Nephron (organoid): ENCODE measurements at regions not wholly inside any gene's neighbourhood (a gene's known extent, or its start where the extent isn't known, plus 50 kb on each side); places are given as distances from the start of the nearest gene placed in this dataset.

Experiments used
- H3K27ac Mint-ChIP-seq, 3 experiments: 2 replicates each; pipeline ENCODE4 v1.8.0; 2020; ENCODE audit warnings: mixed read lengths in 3 of 3, mild to moderate bottlenecking in 2 of 3, moderate library complexity in 1 of 3
- H3K27me3 Mint-ChIP-seq: 2 replicates; pipeline ENCODE4 v1.8.0; 2021; ENCODE audit warnings: low read depth, mild to moderate bottlenecking, moderate library complexity, mixed read lengths
- H3K36me3 Mint-ChIP-seq: 2 replicates; pipeline ENCODE4 v1.8.0; 2020; ENCODE audit warnings: low read depth, mixed read lengths
- H3K4me1 Mint-ChIP-seq: 2 replicates; pipeline ENCODE4 v1.8.0; 2020; ENCODE audit warnings: mixed read lengths
- H3K4me3 Mint-ChIP-seq, 3 experiments: 2 replicates each; pipeline ENCODE4 v1.8.0; 2020; ENCODE audit warnings: mild to moderate bottlenecking in 3 of 3, mixed read lengths in 3 of 3, moderate library complexity in 2 of 3
- H3K9me3 Mint-ChIP-seq: 2 replicates; pipeline ENCODE4 v1.8.0; 2020; ENCODE audit warnings: mixed read lengths
- CTCF ChIP-seq, 3 experiments: fragments of 200-600 bp; sonication (generic); IDR thresholded peaks; one replicate each; pipeline ENCODE4 v1.5.0; 2021; ENCODE audit warnings: antibody characterized with exemption in 3 of 3; ENCODE audit not compliant: unreplicated experiment in 3 of 3

GRCh38 chr6:112841553-112842329 lies 494.6 kb downstream of the RFPL4B start:
- TF ChIP-seq CTCF (IDR thresholded peaks at IDR 0.05; ENCODE audit: unreplicated experiment in 3 of 3) = no peak
- Mint-ChIP-seq H3K36me3 (no peaks in the 10 kb centered on the region), H3K27me3 (no peaks in the 10 kb centered on the region), H3K9me3 (no peaks in the 10 kb centered on the region), H3K27ac (peak overlapping the region in 2 of 3 experiments; percentile 6 to 31), H3K4me3 (no peak overlapping the region), H3K4me1 (peaks cover 15% of the 10 kb centered on the region)

- TF ChIP-seq CTCF (IDR thresholded peaks at IDR 0.05; ENCODE audit: unreplicated experiment in 3 of 3) = no peak
Measured at GRCh38 chr6:112842330-112842685, 495.2 kb downstream of the RFPL4B start.

GRCh38 chr6:112846681-112847080 lies 499.6 kb downstream of the RFPL4B start:
- H3K27ac Mint-ChIP-seq = peak overlapping the region; percentile 47 to 94 (median 48)
- H3K4me1 Mint-ChIP-seq = peaks cover 9% of the 10 kb centered on the region
- H3K27me3 Mint-ChIP-seq = no peaks in the 10 kb centered on the region
- no peaks in the 10 kb centered on the region for H3K9me3 Mint-ChIP-seq
- H3K4me3 Mint-ChIP-seq = peak overlapping the region in 1 of 3 experiments; percentile 38
- H3K36me3 Mint-ChIP-seq = no peaks in the 10 kb centered on the region
- TF ChIP-seq CTCF (IDR thresholded peaks at IDR 0.05; ENCODE audit: unreplicated experiment in 3 of 3) = no peak

More at GRCh38 chr6:112842330-112842685, 495.2 kb downstream of the RFPL4B start:
- Mint-ChIP-seq H3K36me3 (no peaks in the 10 kb centered on the region), H3K27me3 (no peaks in the 10 kb centered on the region), H3K27ac (peak overlapping the region in 2 of 3 experiments; percentile 6 to 31), H3K4me3 (no peak overlapping the region), H3K4me1 (peaks cover 18% of the 10 kb centered on the region), H3K9me3 (no peaks in the 10 kb centered on the region)

GRCh38 chr6:112851146-112851545 lies 504.0 kb downstream of the RFPL4B start:
- Mint-ChIP-seq H3K9me3 (no peaks in the 10 kb centered on the region), H3K27ac (peak overlapping the region in 1 of 3 experiments; percentile 57), H3K4me3 (no peak overlapping the region), H3K4me1 (peaks cover 9% of the 10 kb centered on the region), H3K27me3 (no peaks in the 10 kb centered on the region), H3K36me3 (no peaks in the 10 kb centered on the region)
- TF ChIP-seq CTCF (IDR thresholded peaks at IDR 0.05; ENCODE audit: unreplicated experiment in 3 of 3) = no peak

- TF ChIP-seq CTCF (IDR thresholded peaks at IDR 0.05; ENCODE audit: unreplicated experiment in 3 of 3) = no peak
- no peak overlapping the region for H3K27ac Mint-ChIP-seq
- no peaks in the 10 kb centered on the region for H3K36me3 Mint-ChIP-seq
- no peaks in the 10 kb centered on the region for H3K9me3 Mint-ChIP-seq
- H3K4me1 Mint-ChIP-seq = peaks cover 3% of the 10 kb centered on the region
- no peak overlapping the region for H3K4me3 Mint-ChIP-seq
- H3K27me3 Mint-ChIP-seq = no peaks in the 10 kb centered on the region
Measured at GRCh38 chr6:112853162-112853561, 506.0 kb downstream of the RFPL4B start.

GRCh38 chr6:112863753-112864152 lies 516.6 kb downstream of the RFPL4B start:
- Mint-ChIP-seq H3K4me1 (no peaks in the 10 kb centered on the region), H3K27me3 (no peaks in the 10 kb centered on the region), H3K27ac (no peak overlapping the region), H3K36me3 (no peaks in the 10 kb centered on the region), H3K9me3 (peaks cover 3% of the 10 kb centered on the region), H3K4me3 (no peak overlapping the region)
- TF ChIP-seq CTCF (IDR thresholded peaks at IDR 0.05; ENCODE audit: unreplicated experiment in 3 of 3) = no peak
